ENCODE measurements at regions not wholly inside any gene's neighbourhood (a gene's known extent, or its start where the extent isn't known, plus 50 kb on each side); places are given as distances from the start of the nearest gene placed in this dataset.
"Not testable (repeated sequence)": the region's sequence is repeated elsewhere in the genome, so short reads cannot be mapped to it uniquely, and the experiment has no call there.

- DNase-seq (ENCODE audit: low read depth): no peak
These were observed 1537.0 kb downstream of the C4orf33 start for GRCh38 chr4:130632731-130633604.

GRCh38 chr4:130636486-130636885 is 1540.5 kb downstream of the C4orf33 start:
- DNase-seq (ENCODE audit: low read depth): no peak

- no peak for DNase-seq (ENCODE audit: low read depth)
These were observed 1544.6 kb downstream of the C4orf33 start for GRCh38 chr4:130640592-130640991.

GRCh38 chr4:130646886-130647285 is 1550.9 kb downstream of the C4orf33 start:
- DNase-seq (ENCODE audit: low read depth): no peak

- no peak for DNase-seq (ENCODE audit: low read depth)
These were observed 1552.6 kb downstream of the C4orf33 start for GRCh38 chr4:130648570-130648969.

GRCh38 chr4:130653842-130654241 is 1557.9 kb downstream of the C4orf33 start:
- no peak for DNase-seq (ENCODE audit: low read depth)

- DNase-seq (ENCODE audit: low read depth): no peak
These were observed 1563.4 kb downstream of the C4orf33 start for GRCh38 chr4:130659320-130659719.

- no peak for DNase-seq (ENCODE audit: low read depth)
These were observed 1572.9 kb downstream of the C4orf33 start for GRCh38 chr4:130668859-130669258.

GRCh38 chr4:130675266-130675665 is 1579.3 kb downstream of the C4orf33 start:
- no peak for DNase-seq (ENCODE audit: low read depth)

GRCh38 chr4:130689181-130689580 is 1593.2 kb downstream of the C4orf33 start:
- DNase-seq (ENCODE audit: low read depth): no peak

GRCh38 chr4:130698251-130698650 is 1602.3 kb downstream of the C4orf33 start:
- no peak for DNase-seq (ENCODE audit: low read depth)

- no peak for DNase-seq (ENCODE audit: low read depth)
These were observed 1603.1 kb downstream of the C4orf33 start for GRCh38 chr4:130699004-130699403.

- no peak for DNase-seq (ENCODE audit: low read depth)
These were observed 1607.4 kb downstream of the C4orf33 start for GRCh38 chr4:130703211-130703935.

- no peak for DNase-seq (ENCODE audit: low read depth)
These were observed 1609.1 kb downstream of the C4orf33 start for GRCh38 chr4:130705023-130705422.

- no peak for DNase-seq (ENCODE audit: low read depth)
These were observed 1616.1 kb downstream of the C4orf33 start for GRCh38 chr4:130712038-130712437.

- no peak for DNase-seq (ENCODE audit: low read depth)
These were observed 1618.1 kb downstream of the C4orf33 start for GRCh38 chr4:130714006-130714405.

- no peak for DNase-seq (ENCODE audit: low read depth)
These were observed 1626.4 kb downstream of the C4orf33 start for GRCh38 chr4:130722361-130722760.

GRCh38 chr4:130736436-130737185 is 1640.7 kb downstream of the C4orf33 start:
- DNase-seq (ENCODE audit: low read depth): no peak

- no peak for DNase-seq (ENCODE audit: low read depth)
These were observed 1642.3 kb downstream of the C4orf33 start for GRCh38 chr4:130738233-130738632.

GRCh38 chr4:130747842-130748241 is 1651.9 kb downstream of the C4orf33 start:
- DNase-seq (ENCODE audit: low read depth): no peak

GRCh38 chr4:130753926-130754325 is 1658.0 kb downstream of the C4orf33 start:
- DNase-seq (ENCODE audit: low read depth): no peak

- no peak for DNase-seq (ENCODE audit: low read depth)
These were observed 1664.3 kb downstream of the C4orf33 start for GRCh38 chr4:130760246-130760645.

- not testable (repeated sequence) for DNase-seq (ENCODE audit: low read depth)
These were observed 1671.4 kb downstream of the C4orf33 start for GRCh38 chr4:130767384-130767783.

All from stimulated activated CD8-positive, alpha-beta memory T cell treated with anti-CD3 and anti-CD28 coated beads, Interleukin-15, amount 100 ng/mL, for 1 hour (primary cell).